Upper lobe of left lung (tissue), 6 donors: ENCODE measurements at regions not wholly inside any gene's neighbourhood (a gene's known extent, or its start where the extent isn't known, plus 50 kb on each side); places are given as distances from the start of the nearest gene placed in this dataset.

Source experiments
- ATAC-seq, 2 donors: fragments of 200-7000 bp; cut with Tn5 transposase; one replicate each; pipeline ENCODE4 v1.9.1; 2022; ENCODE audit warnings: mild to moderate bottlenecking in 2 of 2, moderate library complexity in 2 of 2; ENCODE audit not compliant: low FRiP score in 2 of 2
- DNase-seq, 2 donors: peaks; one replicate each; pipeline ENCODE4 v3.0.0-alpha.2; 2019 to 2020
- H3K27ac ChIP-seq, 4 donors: fragments of 200-600 bp; sonication (generic); one replicate each; pipeline ENCODE4 v1.5.1; 2016 to 2019
- H3K27me3 ChIP-seq, 4 donors: fragments of 200-600 bp; sonication (generic); one replicate each; pipeline ENCODE4 v1.5.1; 2017 to 2019
- H3K36me3 ChIP-seq, 4 donors: fragments of 200-600 bp; sonication (generic); one replicate each; pipeline ENCODE4 v1.5.1; 2016 to 2019
- H3K4me1 ChIP-seq, 4 donors: fragments of 200-600 bp; sonication (generic); one replicate each; pipeline ENCODE4 v1.5.1; 2018 to 2019
- H3K4me3 ChIP-seq, 4 donors: fragments of 200-600 bp; sonication (generic); one replicate each; pipeline ENCODE4 v1.5.1; 2017 to 2019; ENCODE audit warnings: mild to moderate bottlenecking in 2 of 4, moderate library complexity in 1 of 4
- H3K9me3 ChIP-seq, 4 donors: fragments of 200-600 bp; sonication (generic); one replicate each; pipeline ENCODE4 v1.5.1; 2018 to 2019
- CTCF ChIP-seq, 6 experiments: fragments of 450-650 bp in 4 of 6; fragments of 200-600 bp in 2 of 6; sonication (generic) in 2 of 6; IDR thresholded peaks; one replicate each; pipeline ENCODE4 v1.5.1; 2016 to 2019; ENCODE audit warnings: antibody characterized with exemption in 6 of 6
- EP300 ChIP-seq, 4 donors: sonication (generic); formaldehyde crosslinking; IDR thresholded peaks; one replicate each; pipeline ENCODE4 v1.5.1; 2017; ENCODE audit warnings: antibody characterized with exemption in 4 of 4, control low read depth in 2 of 4
- POLR2A ChIP-seq, 4 donors: fragments of 450-650 bp; IDR thresholded peaks; one replicate each; pipeline ENCODE4 v1.5.1; 2016 to 2017; ENCODE audit warnings: antibody characterized with exemption in 4 of 4, mild to moderate bottlenecking in 2 of 4
- POLR2AphosphoS5 ChIP-seq, 2 donors: sonication (generic); formaldehyde crosslinking; IDR thresholded peaks; one replicate each; pipeline ENCODE4 v1.5.1; 2017; ENCODE audit warnings: antibody characterized with exemption in 2 of 2
- WGBS, 2 donors: methylation state at CpG; one replicate each; pipeline ENCODE4 v1.1.5; 2017 to 2018; 5-methylcytosine and 5-hydroxymethylcytosine counted together
- donor health status: DM: no; HTN: no; CAD: no; lungs with moderate emphysema.
- donor health status: DM: no; HTN: yes; CAD: no; lungs with severe emphysema.

GRCh38 chr2:201018636-201019035, 52.8 kb downstream of the HYCC2 start:
- no peaks in the 10 kb centered on the region for H3K9me3 ChIP-seq
- DNase-seq (no peak), ATAC-seq (no peak)
- TF ChIP-seq CTCF (IDR thresholded peaks at IDR 0.05) (no peak), EP300 (IDR thresholded peaks at IDR 0.05) (no peak), POLR2A (IDR thresholded peaks at IDR 0.05) (no peak), POLR2AphosphoS5 (IDR thresholded peaks at IDR 0.05) (no peak)
- WGBS, 2 donors, result 100% methylated on average over 1 of the region's 1 CpG
- H3K4me1 ChIP-seq, result no peaks in the 10 kb centered on the region
- no peak overlapping the region for H3K27ac ChIP-seq
- no peak overlapping the region for H3K4me3 ChIP-seq
- peaks cover 0 to 65% (median 14%) of the 10 kb centered on the region in 4 donors for H3K36me3 ChIP-seq
- no peaks in the 10 kb centered on the region for H3K27me3 ChIP-seq

GRCh38 chr2:201016859-201017258, 53.4 kb upstream of the ORC2 start:
- no peak for ATAC-seq
- Histone ChIP-seq H3K27ac (no peak overlapping the region), H3K27me3 (no peaks in the 10 kb centered on the region), H3K9me3 (no peaks in the 10 kb centered on the region), H3K36me3 (peaks cover 0 to 56% (median 9%) of the 10 kb centered on the region in 4 donors), H3K4me3 (no peak overlapping the region), H3K4me1 (no peaks in the 10 kb centered on the region)
- 90 to 95% methylated on average over 5 of the region's 5 CpGs for WGBS, 2 donors
- DNase-seq, result no peak
- TF ChIP-seq EP300 (IDR thresholded peaks at IDR 0.05), result no peak
- TF ChIP-seq POLR2AphosphoS5 (IDR thresholded peaks at IDR 0.05), result no peak
